HAP-1 (cell line): ENCODE measurements at regions not wholly inside any gene's neighbourhood (a gene's known extent, or its start where the extent isn't known, plus 50 kb on each side); places are given as distances from the start of the nearest gene placed in this dataset.
"Not testable (repeated sequence)": the region's sequence is repeated elsewhere in the genome, so short reads cannot be mapped to it uniquely, and the experiment has no call there.

Source experiments
- DNase-seq, 2 experiments: peaks; one replicate each; pipeline ENCODE4 v3.0.0-alpha.2; 2016 to 2020; ENCODE audit warnings: low spot score in 2 of 2
- H3K27me3 ChIP-seq: fragments of 250-450 bp; sonication (Bioruptor Pico); 2 replicates; pipeline ENCODE4 v1.5.1; 2020; ENCODE audit warnings: low read depth, mild to moderate bottlenecking, moderate library complexity
- H3K36me3 ChIP-seq: fragments of 250-450 bp; sonication (Bioruptor Pico); replicated peaks from 2 replicates; pipeline ENCODE4 v1.5.1; 2020; ENCODE audit warnings: mild to moderate bottlenecking
- H3K4me1 ChIP-seq: fragments of 250-450 bp; sonication (Bioruptor Pico); 2 replicates; pipeline ENCODE4 v1.5.1; 2020; ENCODE audit warnings: mild to moderate bottlenecking
- H3K4me3 ChIP-seq: fragments of 250-450 bp; sonication (Bioruptor Pico); 2 replicates; pipeline ENCODE4 v1.5.1; 2020; ENCODE audit warnings: mild to moderate bottlenecking, moderate library complexity
- H3K9me3 ChIP-seq: fragments of 250-450 bp; sonication (Bioruptor Pico); 2 replicates; pipeline ENCODE4 v1.5.1; 2020; ENCODE audit warnings: mild to moderate bottlenecking, moderate library complexity
- in situ Hi-C: fragments of 300-500 bp; cut with MboI; formaldehyde crosslinking; loops from 3 replicates; pipeline ENCODE4 v1.14.3; 2020; ENCODE audit warnings: low sequenced_read_pairs, inconsistent platforms, mixed read lengths

GRCh38 chr19:29888047-29888446, 54.0 kb upstream of the URI1 start:
- H3K36me3 ChIP-seq, H3K4me3 ChIP-seq, H3K9me3 ChIP-seq, H3K4me1 ChIP-seq, DNase-seq, H3K27me3 ChIP-seq, in situ Hi-C loops: not testable (repeated sequence)

- DNase-seq, result no peak
These were observed 52.3 kb upstream of the URI1 start for GRCh38 chr19:29889702-29890101.

GRCh38 chr19:29890392-29890791, 51.6 kb upstream of the URI1 start:
- no peaks in the 10 kb centered on the region for H3K27me3 ChIP-seq
- no peaks in the 10 kb centered on the region for H3K4me1 ChIP-seq
- no peak for DNase-seq
- no peak overlapping the region for H3K4me3 ChIP-seq
- no peaks in the 10 kb centered on the region for H3K36me3 ChIP-seq
- H3K9me3 ChIP-seq, result no peaks in the 10 kb centered on the region
- in situ Hi-C loops, result no loop called here

More at GRCh38 chr19:29889702-29890101, 52.3 kb upstream of the URI1 start:
- in situ Hi-C loops, result no loop called here
- no peaks in the 10 kb centered on the region for H3K36me3 ChIP-seq
- no peaks in the 10 kb centered on the region for H3K4me1 ChIP-seq
- H3K27me3 ChIP-seq, result no peaks in the 10 kb centered on the region
- H3K4me3 ChIP-seq, result no peak overlapping the region
- no peaks in the 10 kb centered on the region for H3K9me3 ChIP-seq
